Epithelial cell of proximal tubule (primary cell): ENCODE measurements at regions not wholly inside any gene's neighbourhood (a gene's known extent, or its start where the extent isn't known, plus 50 kb on each side); places are given as distances from the start of the nearest gene placed in this dataset.
A peak's percentile ranks its signal among the peaks of the same experiment; 100 is the strongest.
"Not testable (repeated sequence)": the region's sequence is repeated elsewhere in the genome, so short reads cannot be mapped to it uniquely, and the experiment has no call there.

Source experiments
- DNase-seq: peaks from one replicate; pipeline ENCODE4 v3.0.0-alpha.2; 2011; ENCODE audit warnings: low read depth
- H3K4me3 ChIP-seq: 2 replicates; pipeline ENCODE4 v1.5.1; 2011; ENCODE audit warnings: low read depth, mild to moderate bottlenecking, low read length
- CTCF ChIP-seq: conservative IDR thresholded peaks from 2 replicates; pipeline ENCODE4 v1.5.1; 2012; ENCODE audit warnings: low read depth, mild to moderate bottlenecking, low read length

- no peak for DNase-seq
- no peak for TF ChIP-seq CTCF
- no peak overlapping the region for H3K4me3 ChIP-seq
Observed at GRCh38 chr17:51355441-51356410, 95.4 kb downstream of the UTP18 start.

- DNase-seq, result no peak
- H3K4me3 ChIP-seq, result no peak overlapping the region
- no peak for TF ChIP-seq CTCF
Observed at GRCh38 chr17:51359055-51359454, 98.7 kb downstream of the UTP18 start.

- TF ChIP-seq CTCF, result no peak
- H3K4me3 ChIP-seq, result no peak overlapping the region
- DNase-seq, result no peak
Observed at GRCh38 chr17:51362811-51363585, 102.7 kb downstream of the UTP18 start.

- TF ChIP-seq CTCF, result no peak
- DNase-seq, result no peak
Observed at GRCh38 chr17:51365090-51365489, 104.7 kb downstream of the UTP18 start.

GRCh38 chr17:51366866-51367265 lies 106.5 kb downstream of the UTP18 start:
- no peak overlapping the region for H3K4me3 ChIP-seq
- TF ChIP-seq CTCF, result no peak
- DNase-seq, result no peak

More at GRCh38 chr17:51365090-51365489, 104.7 kb downstream of the UTP18 start:
- H3K4me3 ChIP-seq, result no peak overlapping the region

GRCh38 chr17:51367836-51368235 lies 107.5 kb downstream of the UTP18 start:
- DNase-seq, H3K4me3 ChIP-seq: not testable (repeated sequence)

GRCh38 chr17:51371732-51372151 lies 111.4 kb downstream of the UTP18 start:
- TF ChIP-seq CTCF, result peak; percentile 69
- no peak for DNase-seq
- no peak overlapping the region for H3K4me3 ChIP-seq
